ENCODE measurements at regions not wholly inside any gene's neighbourhood (a gene's known extent, or its start where the extent isn't known, plus 50 kb on each side); places are given as distances from the start of the nearest gene placed in this dataset.

- no peak for TF ChIP-seq CTCF (IDR thresholded peaks at IDR 0.05)
- TF ChIP-seq POLR2A (IDR thresholded peaks at IDR 0.05): no peak
Observed at GRCh38 chr15:100710744-100711515, 108.5 kb downstream of the ASB7 start.

Measured in vagina (tissue), 2 donors.